IMR-90 (cell line): ENCODE measurements at regions not wholly inside any gene's neighbourhood (a gene's known extent, or its start where the extent isn't known, plus 50 kb on each side); places are given as distances from the start of the nearest gene placed in this dataset.

Source experiments
- ATAC-seq: fragments of 200-7000 bp; cut with Tn5 transposase; 2 replicates; pipeline ENCODE4 v1.9.1; 2020; ENCODE audit warnings: low read depth, mild to moderate bottlenecking, moderate library complexity
- BruUV-seq: library from RNA; stranded (reverse); fragments of 400-500 nt; replicated peaks from 2 replicates; lab custom pipeline; 2021; lab: Mats Ljungman, UMichigan
- CTCF ChIA-PET: fragments of 300-600 bp; formaldehyde crosslinking; extraction: SDS; loops from one replicate; lab custom pipeline; 2021; ENCODE audit warnings: antibody characterized with exemption; lab: Yijun Ruan, JAX
- POLR2A ChIA-PET: fragments of 300-600 bp; sonication (Branson Sonifier 250); formaldehyde crosslinking; loops from one replicate; lab custom pipeline; 2022; ENCODE audit warnings: antibody characterized with exemption; ENCODE audit not compliant: unreplicated experiment; lab: Charles Lee
- DNase-seq: peaks from one replicate; pipeline ENCODE4 v3.0.0; 2013
- H2AFZ ChIP-seq: replicated peaks from 2 replicates; pipeline ENCODE3; 2013; ENCODE audit warnings: low read length, mild to moderate bottlenecking; ENCODE audit not compliant: poor library complexity
- H2AK5ac ChIP-seq: 2 replicates; pipeline ENCODE4 v1.6.1; 2013; ENCODE audit warnings: low read depth, low read length, inconsistent platforms
- H2AK9ac ChIP-seq: replicated peaks from 2 replicates; pipeline ENCODE3; 2013; ENCODE audit warnings: mild to moderate bottlenecking, low read depth, low read length, moderate library complexity; ENCODE audit not compliant: poor library complexity
- H2BK120ac ChIP-seq: 2 replicates; pipeline ENCODE4 v1.6.1; 2013; ENCODE audit warnings: low read depth, low read length, inconsistent platforms
- H2BK15ac ChIP-seq: 3 replicates; pipeline ENCODE4 v1.6.1; 2013; ENCODE audit warnings: low read depth, low read length, inconsistent platforms
- H2BK20ac ChIP-seq: 2 replicates; pipeline ENCODE4 v1.6.1; 2013; ENCODE audit warnings: low read depth, mild to moderate bottlenecking, inconsistent platforms, low read length, moderate library complexity
- H2BK5ac ChIP-seq: 2 replicates; pipeline ENCODE4 v1.6.1; 2013; ENCODE audit warnings: mild to moderate bottlenecking, low read depth, low read length, inconsistent platforms; ENCODE audit not compliant: poor library complexity, severe bottlenecking
- H3K14ac ChIP-seq: replicated peaks from 2 replicates; pipeline ENCODE4 v1.6.1; 2013; ENCODE audit warnings: low read depth, low read length, inconsistent platforms
- H3K18ac ChIP-seq: 2 replicates; pipeline ENCODE4 v1.6.1; 2013; ENCODE audit warnings: low read depth, low read length, control low read depth
- H3K23ac ChIP-seq: 2 replicates; pipeline ENCODE4 v1.6.1; 2013; ENCODE audit warnings: low read depth, low read length, inconsistent platforms
- H3K27ac ChIP-seq: 2 replicates; pipeline ENCODE4 v1.5.1; 2013; ENCODE audit warnings: mild to moderate bottlenecking, control low read depth, low read length; ENCODE audit not compliant: insufficient read depth
- H3K27me3 ChIP-seq: 2 replicates; pipeline ENCODE4 v1.6.1; 2013; ENCODE audit warnings: low read length; ENCODE audit not compliant: control insufficient read depth, insufficient read depth
- H3K36me3 ChIP-seq: 2 replicates; pipeline ENCODE4 v1.6.1; 2013; ENCODE audit warnings: low read length, mixed read lengths; ENCODE audit not compliant: control insufficient read depth, insufficient read depth
- H3K4ac ChIP-seq: 2 replicates; pipeline ENCODE4 v1.6.1; 2013; ENCODE audit warnings: low read depth, low read length, inconsistent platforms
- H3K4me1 ChIP-seq: 2 replicates; pipeline ENCODE4 v1.6.1; 2013; ENCODE audit warnings: low read length, mixed read lengths; ENCODE audit not compliant: control insufficient read depth, insufficient read depth
- H3K4me2 ChIP-seq: 2 replicates; pipeline ENCODE4 v1.6.1; 2013; ENCODE audit warnings: low read depth, mild to moderate bottlenecking, control low read depth, low read length, moderate library complexity
- H3K4me3 ChIP-seq: 2 replicates; pipeline ENCODE4 v1.5.1; 2013; ENCODE audit warnings: low read depth, mild to moderate bottlenecking, control low read depth, low read length, moderate library complexity; ENCODE audit not compliant: insufficient read depth
- H3K56ac ChIP-seq: 2 replicates; pipeline ENCODE4 v1.6.1; 2013; ENCODE audit warnings: low read length, inconsistent platforms; ENCODE audit not compliant: insufficient read depth; ENCODE audit errors: extremely low read depth
- H3K79me1 ChIP-seq, 2 experiments: 2 replicates each; pipeline ENCODE4 v1.6.1; 2013; ENCODE audit warnings: low read length in 2 of 2, inconsistent platforms in 1 of 2, low read depth in 1 of 2
- H3K9ac ChIP-seq: 2 replicates; pipeline ENCODE4 v1.6.1; 2013; ENCODE audit warnings: low read depth, low read length, control low read depth
- H3K9me1 ChIP-seq: 2 replicates; pipeline ENCODE4 v1.6.1; 2013; ENCODE audit warnings: low read length, inconsistent platforms; ENCODE audit not compliant: insufficient read depth
- H3K9me3 ChIP-seq: 2 replicates; pipeline ENCODE4 v1.6.1; 2013; ENCODE audit warnings: low read length; ENCODE audit not compliant: control insufficient read depth, insufficient read depth
- H4K20me1 ChIP-seq: 2 replicates; pipeline ENCODE4 v1.6.1; 2013; ENCODE audit warnings: low read length, inconsistent platforms; ENCODE audit not compliant: insufficient read depth
- H4K5ac ChIP-seq: 2 replicates; pipeline ENCODE4 v1.6.1; 2013; ENCODE audit warnings: mild to moderate bottlenecking, low read depth, low read length, control low read depth
- H4K8ac ChIP-seq, 2 experiments: 2 replicates each; pipeline ENCODE4 v1.6.1; 2013; ENCODE audit warnings: low read depth in 2 of 2, low read length in 2 of 2, control low read depth in 1 of 2, inconsistent platforms in 1 of 2
- H4K91ac ChIP-seq: 2 replicates; pipeline ENCODE4 v1.6.1; 2013; ENCODE audit warnings: low read depth, low read length, inconsistent platforms; ENCODE audit not compliant: insufficient read depth
- ELK1 ChIP-seq: fragments of 150-350 bp; IDR thresholded peaks from 2 replicates; pipeline ENCODE4 v1.6.1; 2016; ENCODE audit warnings: low read depth, mild to moderate bottlenecking, low read length, moderate library complexity, borderline replicate concordance
- MAZ ChIP-seq: IDR thresholded peaks from 2 replicates; pipeline ENCODE4 v1.6.1; 2012; ENCODE audit warnings: low read depth, mild to moderate bottlenecking, low read length, improper control_type of control experiment, moderate library complexity, borderline replicate concordance
- POLR2A ChIP-seq: IDR thresholded peaks from 2 replicates; pipeline ENCODE4 v1.6.1; 2012; ENCODE audit warnings: mild to moderate bottlenecking, low read depth, low read length
- RAD21 ChIP-seq: IDR thresholded peaks from 2 replicates; pipeline ENCODE4 v1.6.1; 2012; ENCODE audit warnings: low read length, improper control_type of control experiment
- WGBS, 2 experiments: methylation state at CpG; one replicate each; pipeline versions ENCODE4 v1.1.5 to v1.1.7; 2013; ENCODE audit warnings: missing lambda C conversion rate in 2 of 2; ENCODE audit not compliant: insufficient read length in 1 of 2; ENCODE audit errors: extremely low coverage in 2 of 2; 5-methylcytosine and 5-hydroxymethylcytosine counted together
- dilution Hi-C: fragments of 300-500 bp; cut with HindIII; formaldehyde crosslinking; loops from one replicate; pipeline ENCODE4 v1.14.3; 2018; ENCODE audit warnings: low sequenced_read_pairs; ENCODE audit not compliant: unreplicated experiment
- in situ Hi-C: fragments of 300-500 bp; cut with MboI; formaldehyde crosslinking; loops from 3 replicates; pipeline ENCODE4 v1.14.3; 2019; ENCODE audit warnings: low sequenced_read_pairs, inconsistent platforms, mixed read lengths
- intact Hi-C: fragments of 100-400 bp; cut with micrococcal nuclease; formaldehyde crosslinking; loops from 2 replicates; pipeline ENCODE4 v1.10.0; 2022

DNA sequence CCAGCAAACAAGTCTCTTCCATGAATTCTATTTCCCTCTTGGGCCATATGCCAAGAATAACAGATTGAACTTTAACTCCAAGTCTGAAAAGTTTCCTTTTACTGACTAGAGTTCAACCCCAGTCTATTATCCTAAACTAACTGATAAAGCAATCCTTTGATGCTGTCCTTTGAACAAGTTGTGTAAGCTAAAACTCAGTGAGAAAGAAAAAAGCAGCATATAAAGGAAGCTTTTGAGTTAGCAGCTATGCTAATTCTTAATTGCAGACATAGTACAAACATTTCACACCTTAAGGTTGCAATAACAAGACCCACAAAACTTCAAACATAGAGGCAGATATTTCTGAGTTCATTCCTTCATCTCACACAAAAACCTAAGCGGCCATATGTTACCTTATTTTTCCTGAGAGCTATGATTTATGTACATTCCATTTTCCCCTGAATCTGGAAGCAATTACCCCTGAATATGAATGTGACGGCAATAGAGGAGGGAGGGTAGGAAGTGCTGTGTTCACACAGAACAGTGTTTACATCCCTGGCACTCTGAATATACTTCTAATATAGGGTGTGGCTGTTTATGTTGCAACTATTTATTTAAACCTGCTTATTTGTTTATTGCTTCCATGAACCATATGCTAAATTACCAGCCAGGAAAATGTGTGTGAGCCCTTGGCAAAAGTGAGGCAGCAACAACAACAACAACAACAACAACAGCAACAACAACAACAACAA lies 180.6 kb downstream of the IRS1 start:
- Histone ChIP-seq H3K4me2 (no peak overlapping the region), H3K36me3 (no peaks in the 10 kb centered on the region), H2AK5ac (0 out of 2 replicates have a peak overlapping the region, but pooled peaks have one; percentile 35), H3K9me3 (no peaks in the 10 kb centered on the region; the same call in 1 of the 2 replicates), H3K79me1 (no peaks in the 10 kb centered on the region), H3K9ac (no peak overlapping the region), H2BK5ac (no peak overlapping the region), H3K4ac (no peak overlapping the region), H4K91ac (no peak overlapping the region), H3K9me1 (no peaks in the 10 kb centered on the region; the same call in 1 of the 2 replicates), H3K27ac (no peak overlapping the region), H3K56ac (no peak overlapping the region), H2AK9ac (no peak overlapping the region), H3K4me3 (no peak overlapping the region), H3K23ac (no peak overlapping the region), H3K4me1 (peaks cover 2% of the 10 kb centered on the region; the same call in 1 of the 2 replicates), H2BK20ac (no peak overlapping the region), H4K5ac (no peak overlapping the region; the same call in 1 of the 2 replicates), H3K18ac (no peak overlapping the region), H2BK120ac (no peak overlapping the region), H2BK15ac (0 out of 3 replicates have a peak overlapping the region, but pooled peaks have one; percentile 25), H4K8ac (no peak overlapping the region), H3K27me3 (no peaks in the 10 kb centered on the region), H3K14ac (no peak overlapping the region), H4K20me1 (no peaks in the 10 kb centered on the region), H2AFZ (no peak overlapping the region)
- ChIA-PET POLR2A (no interaction called here), CTCF (no interaction called here)
- intact Hi-C loops, result no loop called here
- dilution Hi-C loops, result no loop called here
- ATAC-seq (no peak; the same call in 1 of the 2 replicates), DNase-seq (peak; percentile 33)
- no peak for TF ChIP-seq ELK1
- TF ChIP-seq RAD21, result no peak
- TF ChIP-seq POLR2A, result no peak
- TF ChIP-seq MAZ, result no peak
- no CpG with 5 or more reads among the region's 2 CpGs for WGBS, 2 experiments
- in situ Hi-C loops, result no loop called here
- BruUV-seq, result no TSS peak
